H1 (cell line): ENCODE measurements at regions not wholly inside any gene's neighbourhood (a gene's known extent, or its start where the extent isn't known, plus 50 kb on each side); places are given as distances from the start of the nearest gene placed in this dataset.

ENCODE experiments used
- CEBPB ChIP-seq: IDR thresholded peaks from 2 replicates; pipeline ENCODE4 v1.6.1; 2012; ENCODE audit warnings: low read depth, low read length
- FOSL1 ChIP-seq: IDR thresholded peaks from 2 replicates; pipeline ENCODE4 v1.6.1; 2011; ENCODE audit warnings: mild to moderate bottlenecking, low read depth, low read length, moderate library complexity; ENCODE audit not compliant: insufficient read depth
- KDM5A ChIP-seq: fragments of 200-600 bp; IDR thresholded peaks from 2 replicates; pipeline ENCODE4 v1.7.1; 2012; ENCODE audit warnings: mild to moderate bottlenecking, low read length, inconsistent platforms, mixed read lengths
- POLR2A ChIP-seq, 2 experiments: IDR thresholded peaks; 1 replicate in 1 of 2; 2 replicates in 1 of 2; pipeline ENCODE4 v1.6.1; 2011; ENCODE audit warnings: low read depth in 2 of 2, low read length in 2 of 2, mild to moderate bottlenecking in 2 of 2; ENCODE audit errors: control extremely low read depth in 1 of 2
- SIX5 ChIP-seq: IDR thresholded peaks from 2 replicates; pipeline ENCODE4 v1.6.1; 2011; ENCODE audit warnings: mild to moderate bottlenecking, low read depth, low read length
- ZNF274 ChIP-seq: IDR thresholded peaks from 2 replicates; pipeline ENCODE4 v1.7.0; 2012; ENCODE audit warnings: low read length, borderline replicate concordance; ENCODE audit errors: extremely low read depth
- TF ChIP-seq, protein P1 (sequence below): IDR thresholded peaks from 2 replicates; pipeline ENCODE4 v1.6.1; 2012; ENCODE audit warnings: low read length, inconsistent platforms

DNA sequence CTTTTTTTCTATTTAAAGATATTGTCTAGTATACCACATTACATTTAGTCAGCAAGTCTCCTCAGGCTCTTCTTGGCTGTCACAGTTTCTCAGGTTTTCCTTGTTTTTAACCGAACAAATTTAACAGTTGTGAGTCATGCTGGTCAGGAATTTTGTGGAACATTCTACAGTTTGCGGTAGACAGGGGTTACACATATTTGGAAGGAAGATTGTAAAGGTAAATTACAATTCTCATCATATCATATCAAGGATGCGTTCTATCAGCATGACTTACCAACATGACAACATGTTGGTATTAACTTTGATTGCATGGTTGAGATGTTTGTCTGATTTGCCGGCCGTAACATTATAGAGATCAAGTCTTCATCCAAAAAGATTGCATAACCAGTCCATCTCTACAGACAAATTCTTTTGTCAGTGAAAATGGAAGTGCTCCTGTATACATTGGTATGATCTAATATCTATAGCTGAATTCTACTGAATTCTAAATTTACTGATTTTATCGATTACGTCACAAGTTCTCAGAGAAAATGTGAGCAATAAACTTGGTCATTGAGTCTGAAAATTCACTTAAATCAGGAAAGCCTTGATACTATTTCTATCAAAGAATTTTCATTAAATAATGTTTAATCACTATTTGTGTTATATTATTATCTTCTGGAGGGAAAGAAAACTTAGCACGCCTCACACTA, 664.4 kb upstream of the SLC8A1 start (continued):
- TF ChIP-seq CEBPB (no peak), ZNF274 (no peak), KDM5A (no peak), POLR2A (IDR thresholded peaks at IDR 0.05; ENCODE audit: control extremely low read depth in 1 of 2, low read depth in 2 of 2, low read length in 2 of 2) (no peak), FOSL1 (no peak), SIX5 (no peak)
- TF ChIP-seq, protein P1, sequence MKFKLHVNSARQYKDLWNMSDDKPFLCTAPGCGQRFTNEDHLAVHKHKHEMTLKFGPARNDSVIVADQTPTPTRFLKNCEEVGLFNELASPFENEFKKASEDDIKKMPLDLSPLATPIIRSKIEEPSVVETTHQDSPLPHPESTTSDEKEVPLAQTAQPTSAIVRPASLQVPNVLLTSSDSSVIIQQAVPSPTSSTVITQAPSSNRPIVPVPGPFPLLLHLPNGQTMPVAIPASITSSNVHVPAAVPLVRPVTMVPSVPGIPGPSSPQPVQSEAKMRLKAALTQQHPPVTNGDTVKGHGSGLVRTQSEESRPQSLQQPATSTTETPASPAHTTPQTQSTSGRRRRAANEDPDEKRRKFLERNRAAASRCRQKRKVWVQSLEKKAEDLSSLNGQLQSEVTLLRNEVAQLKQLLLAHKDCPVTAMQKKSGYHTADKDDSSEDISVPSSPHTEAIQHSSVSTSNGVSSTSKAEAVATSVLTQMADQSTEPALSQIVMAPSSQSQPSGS, result no peak
- TF ChIP-seq, all 59 proteins: peak for 0
